ENCODE measurements at regions not wholly inside any gene's neighbourhood (a gene's known extent, or its start where the extent isn't known, plus 50 kb on each side); places are given as distances from the start of the nearest gene placed in this dataset.

- no peak for TF ChIP-seq POLR2A (IDR thresholded peaks at IDR 0.05)
- TF ChIP-seq, protein P1, sequence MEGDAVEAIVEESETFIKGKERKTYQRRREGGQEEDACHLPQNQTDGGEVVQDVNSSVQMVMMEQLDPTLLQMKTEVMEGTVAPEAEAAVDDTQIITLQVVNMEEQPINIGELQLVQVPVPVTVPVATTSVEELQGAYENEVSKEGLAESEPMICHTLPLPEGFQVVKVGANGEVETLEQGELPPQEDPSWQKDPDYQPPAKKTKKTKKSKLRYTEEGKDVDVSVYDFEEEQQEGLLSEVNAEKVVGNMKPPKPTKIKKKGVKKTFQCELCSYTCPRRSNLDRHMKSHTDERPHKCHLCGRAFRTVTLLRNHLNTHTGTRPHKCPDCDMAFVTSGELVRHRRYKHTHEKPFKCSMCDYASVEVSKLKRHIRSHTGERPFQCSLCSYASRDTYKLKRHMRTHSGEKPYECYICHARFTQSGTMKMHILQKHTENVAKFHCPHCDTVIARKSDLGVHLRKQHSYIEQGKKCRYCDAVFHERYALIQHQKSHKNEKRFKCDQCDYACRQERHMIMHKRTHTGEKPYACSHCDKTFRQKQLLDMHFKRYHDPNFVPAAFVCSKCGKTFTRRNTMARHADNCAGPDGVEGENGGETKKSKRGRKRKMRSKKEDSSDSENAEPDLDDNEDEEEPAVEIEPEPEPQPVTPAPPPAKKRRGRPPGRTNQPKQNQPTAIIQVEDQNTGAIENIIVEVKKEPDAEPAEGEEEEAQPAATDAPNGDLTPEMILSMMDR (IDR thresholded peaks at IDR 0.05), result no peak
Observed at GRCh38 chr6:167763056-167763944, 63.4 kb upstream of the AFDN start.
